Thoracic aorta (tissue), 2 donors: ENCODE measurements at regions not wholly inside any gene's neighbourhood (a gene's known extent, or its start where the extent isn't known, plus 50 kb on each side); places are given as distances from the start of the nearest gene placed in this dataset.

ENCODE experiments used
- ATAC-seq: fragments of 150-250 bp; one replicate; pipeline ENCODE4 v1.8.0; 2017; ENCODE audit warnings: low read depth; ENCODE audit not compliant: insufficient number of reproducible peaks, low FRiP score
- DNase-seq: peaks from one replicate; pipeline ENCODE4 v3.0.0-alpha.2; 2020; ENCODE audit warnings: low spot score
- H3K27ac ChIP-seq, 2 donors: fragments of 200-600 bp; sonication (generic); 1 replicate in 1 of 2; 2 replicates in 1 of 2; pipeline ENCODE4 v1.5.1; 2016; ENCODE audit warnings: mild to moderate bottlenecking in 2 of 2, moderate library complexity in 2 of 2
- H3K27me3 ChIP-seq: fragments of 200-600 bp; sonication (generic); replicated peaks from 2 replicates; pipeline ENCODE4 v1.6.0; 2016; ENCODE audit warnings: mild to moderate bottlenecking; ENCODE audit not compliant: insufficient read depth
- H3K36me3 ChIP-seq: fragments of 200-600 bp; sonication (generic); one replicate; pipeline ENCODE4 v1.5.1; 2016
- H3K4me1 ChIP-seq, 2 donors: fragments of 200-600 bp; sonication (generic); 1 replicate in 1 of 2; 2 replicates in 1 of 2; pipeline versions ENCODE4 v1.5.1 to v1.6.0; 2016; ENCODE audit warnings: low read depth in 2 of 2, mild to moderate bottlenecking in 1 of 2; ENCODE audit not compliant: control insufficient read depth in 1 of 2
- H3K4me3 ChIP-seq: fragments of 200-600 bp; sonication (generic); 2 replicates; pipeline ENCODE4 v1.5.1; 2016; ENCODE audit warnings: mild to moderate bottlenecking
- H3K9me3 ChIP-seq: fragments of 200-600 bp; sonication (generic); 2 replicates; pipeline ENCODE4 v1.5.1; 2016
- CTCF ChIP-seq: fragments of 200-600 bp; sonication (generic); IDR thresholded peaks from one replicate; pipeline ENCODE4 v1.5.1; 2019; ENCODE audit warnings: antibody characterized with exemption

- DNase-seq (no peak), ATAC-seq (no peak)
- Histone ChIP-seq H3K36me3 (no peaks in the 10 kb centered on the region), H3K9me3 (no peaks in the 10 kb centered on the region), H3K27me3 (no peaks in the 10 kb centered on the region), H3K4me3 (no peak overlapping the region), H3K4me1 (no peaks in the 10 kb centered on the region), H3K27ac (no peak overlapping the region)
- TF ChIP-seq CTCF: no peak
Measured at GRCh38 chr4:45580334-45580733, 543.5 kb downstream of the GABRG1 start.

- no peaks in the 10 kb centered on the region for H3K27me3 ChIP-seq
- no peak overlapping the region for H3K27ac ChIP-seq
- ATAC-seq (no peak), DNase-seq (no peak)
- H3K9me3 ChIP-seq: no peaks in the 10 kb centered on the region
- no peak for TF ChIP-seq CTCF
- no peaks in the 10 kb centered on the region for H3K36me3 ChIP-seq
- H3K4me1 ChIP-seq: no peaks in the 10 kb centered on the region
- H3K4me3 ChIP-seq: no peak overlapping the region
Measured at GRCh38 chr4:45578874-45579273, 545.0 kb downstream of the GABRG1 start.

GRCh38 chr4:45576275-45576674 lies 547.6 kb downstream of the GABRG1 start:
- Histone ChIP-seq H3K4me1 (no peaks in the 10 kb centered on the region), H3K27me3 (no peaks in the 10 kb centered on the region), H3K4me3 (no peak overlapping the region), H3K9me3 (no peaks in the 10 kb centered on the region), H3K36me3 (no peaks in the 10 kb centered on the region), H3K27ac (no peak overlapping the region)
- no peak for DNase-seq
- ATAC-seq: no peak
- no peak for TF ChIP-seq CTCF

GRCh38 chr4:45569619-45570018 lies 554.2 kb downstream of the GABRG1 start:
- Histone ChIP-seq H3K27me3 (no peaks in the 10 kb centered on the region), H3K27ac (no peak overlapping the region), H3K4me3 (no peak overlapping the region), H3K9me3 (no peaks in the 10 kb centered on the region), H3K4me1 (no peaks in the 10 kb centered on the region), H3K36me3 (no peaks in the 10 kb centered on the region)
- DNase-seq (no peak), ATAC-seq (no peak)
- TF ChIP-seq CTCF: no peak

GRCh38 chr4:45568694-45569093 lies 555.2 kb downstream of the GABRG1 start:
- no peak for DNase-seq
- H3K36me3 ChIP-seq: no peaks in the 10 kb centered on the region
- no peak overlapping the region for H3K27ac ChIP-seq
- no peak for ATAC-seq
- no peaks in the 10 kb centered on the region for H3K9me3 ChIP-seq
- no peaks in the 10 kb centered on the region for H3K4me1 ChIP-seq
- no peak for TF ChIP-seq CTCF
- H3K27me3 ChIP-seq: no peaks in the 10 kb centered on the region
- no peak overlapping the region for H3K4me3 ChIP-seq
